Keratinocyte (primary cell): ENCODE measurements at regions not wholly inside any gene's neighbourhood (a gene's known extent, or its start where the extent isn't known, plus 50 kb on each side); places are given as distances from the start of the nearest gene placed in this dataset.

Experiments
- EZH2 ChIP-seq: IDR thresholded peaks from one replicate; pipeline ENCODE4 v1.6.1; 2012; ENCODE audit warnings: inconsistent platforms, mild to moderate bottlenecking, low read length, moderate library complexity
- TF ChIP-seq, protein P1 (sequence below), 3 experiments: IDR thresholded peaks in 1 of 3; conservative IDR thresholded peaks in 1 of 3; optimal IDR thresholded peaks in 1 of 3; 2 replicates in 2 of 3; 3 replicates in 1 of 3; pipeline versions ENCODE3 to v1.5.1; 2011; ENCODE audit warnings: low read length in 3 of 3, mild to moderate bottlenecking in 3 of 3, moderate library complexity in 2 of 3, control low read depth in 1 of 3, inconsistent platforms in 1 of 3; ENCODE audit not compliant: insufficient read depth in 2 of 3; ENCODE audit errors: extremely low read depth in 1 of 3

DNA sequence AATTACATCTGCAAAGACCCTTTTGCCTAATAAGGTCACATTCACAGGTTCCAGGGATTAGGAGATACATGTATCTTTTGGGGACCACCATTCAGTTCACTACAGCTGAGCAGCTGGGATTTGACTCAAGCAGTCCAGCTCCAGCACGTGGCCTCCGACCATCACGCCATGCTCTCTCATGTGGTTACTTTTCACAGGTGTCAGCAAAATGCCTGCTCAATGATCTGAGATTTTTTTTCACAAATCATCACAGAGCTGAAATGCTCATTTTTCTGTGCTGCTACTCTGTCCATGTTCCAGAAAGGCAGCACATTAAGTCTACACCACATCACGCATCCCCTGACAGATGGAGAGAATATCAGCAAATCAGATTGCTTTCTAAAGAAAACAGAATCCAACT, 98.5 kb upstream of the RMDN2 start:
- TF ChIP-seq, protein P1, sequence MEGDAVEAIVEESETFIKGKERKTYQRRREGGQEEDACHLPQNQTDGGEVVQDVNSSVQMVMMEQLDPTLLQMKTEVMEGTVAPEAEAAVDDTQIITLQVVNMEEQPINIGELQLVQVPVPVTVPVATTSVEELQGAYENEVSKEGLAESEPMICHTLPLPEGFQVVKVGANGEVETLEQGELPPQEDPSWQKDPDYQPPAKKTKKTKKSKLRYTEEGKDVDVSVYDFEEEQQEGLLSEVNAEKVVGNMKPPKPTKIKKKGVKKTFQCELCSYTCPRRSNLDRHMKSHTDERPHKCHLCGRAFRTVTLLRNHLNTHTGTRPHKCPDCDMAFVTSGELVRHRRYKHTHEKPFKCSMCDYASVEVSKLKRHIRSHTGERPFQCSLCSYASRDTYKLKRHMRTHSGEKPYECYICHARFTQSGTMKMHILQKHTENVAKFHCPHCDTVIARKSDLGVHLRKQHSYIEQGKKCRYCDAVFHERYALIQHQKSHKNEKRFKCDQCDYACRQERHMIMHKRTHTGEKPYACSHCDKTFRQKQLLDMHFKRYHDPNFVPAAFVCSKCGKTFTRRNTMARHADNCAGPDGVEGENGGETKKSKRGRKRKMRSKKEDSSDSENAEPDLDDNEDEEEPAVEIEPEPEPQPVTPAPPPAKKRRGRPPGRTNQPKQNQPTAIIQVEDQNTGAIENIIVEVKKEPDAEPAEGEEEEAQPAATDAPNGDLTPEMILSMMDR (optimal IDR thresholded peaks at IDR 0.05 in 1 of 3, IDR thresholded peaks at IDR 0.05 in 1 of 3, conservative IDR thresholded peaks at IDR 0.05 in 1 of 3; ENCODE audit: extremely low read depth in 1 of 3, insufficient read depth in 2 of 3, low read length in 3 of 3): no peak
- no peak for TF ChIP-seq EZH2
